ENCODE measurements at regions not wholly inside any gene's neighbourhood (a gene's known extent, or its start where the extent isn't known, plus 50 kb on each side); places are given as distances from the start of the nearest gene placed in this dataset.

GRCh38 chr10:76759681-76760080 is 877.9 kb downstream of the KCNMA1 start:
- ChIA-PET CTCF (no interaction called here), POLR2A (no interaction called here), RAD21 (ENCODE audit: low non-redundant PET in 1 of 2, low total read pairs in 2 of 2, uncharacterized antibody in 2 of 2, unreplicated experiment in 2 of 2) (no interaction called here)
- no peaks in the 10 kb centered on the region for H3K79me2 ChIP-seq (ENCODE audit: insufficient read depth, low read length)
- no peak overlapping the region for H2AFZ ChIP-seq (ENCODE audit: low read depth, low read length, poor library complexity, severe bottlenecking)
- H3K9me3 ChIP-seq (ENCODE audit: control insufficient read depth in 1 of 2, insufficient read depth in 1 of 2, low read depth in 1 of 2, low read length in 2 of 2), result no peaks in the 10 kb centered on the region
- no peak overlapping the region for H3K27ac ChIP-seq (ENCODE audit: low read depth, low read length)
- no peaks in the 10 kb centered on the region for H4K20me1 ChIP-seq (ENCODE audit: insufficient read depth)
- intact Hi-C loops (cut with micrococcal nuclease), result no loop called here
- no peak overlapping the region for H3K4me2 ChIP-seq (ENCODE audit: low read length)
- H3K9ac ChIP-seq (ENCODE audit: low read length), result no peak overlapping the region
- ATAC-seq, result no peak
- H3K27me3 ChIP-seq (ENCODE audit: insufficient read depth, low read length), result no peaks in the 10 kb centered on the region
- TF ChIP-seq ELF1 (IDR thresholded peaks at IDR 0.05; ENCODE audit: borderline replicate concordance, low read depth), result no peak
- TF ChIP-seq ZFX (IDR thresholded peaks at IDR 0.05), result no peak
- TF ChIP-seq REST (IDR thresholded peaks at IDR 0.05; ENCODE audit: low read depth), result no peak
- no peak for TF ChIP-seq ZNF274 (IDR thresholded peaks at IDR 0.05; ENCODE audit: low read depth, low read length)
- TF ChIP-seq POLR2AphosphoS5 (IDR thresholded peaks at IDR 0.05; ENCODE audit: low read depth, low read length), result no peak
- TF ChIP-seq YY1 (IDR thresholded peaks at IDR 0.05; ENCODE audit: extremely low read depth, insufficient replicate concordance, low read depth, low read length), result no peak
- TF ChIP-seq EGR1 (IDR thresholded peaks at IDR 0.05; ENCODE audit: low read depth), result no peak
- no peak for TF ChIP-seq FOSL1 (IDR thresholded peaks at IDR 0.05; ENCODE audit: low read depth)
- no peak for TF ChIP-seq EZH2 (IDR thresholded peaks at IDR 0.05)
- no peak for TF ChIP-seq CBX3 (IDR thresholded peaks at IDR 0.05; ENCODE audit: low read depth)
- no peak for TF ChIP-seq SRF (IDR thresholded peaks at IDR 0.05; ENCODE audit: low read depth)
- TF ChIP-seq ATF3 (IDR thresholded peaks at IDR 0.05), result no peak
- no peak for TF ChIP-seq EZH2phosphoT487 (IDR thresholded peaks at IDR 0.05; ENCODE audit: borderline replicate concordance)
- no peak for TF ChIP-seq SIN3A (IDR thresholded peaks at IDR 0.05; ENCODE audit: low read depth)
- no peak for TF ChIP-seq MAX (IDR thresholded peaks at IDR 0.05)
- TF ChIP-seq RAD21 (IDR thresholded peaks at IDR 0.05; ENCODE audit: low read depth), result no peak
- no peak for TF ChIP-seq TCF7L2 (IDR thresholded peaks at IDR 0.05; ENCODE audit: borderline replicate concordance, extremely low read depth, insufficient read depth, insufficient read length)
- BruUV-seq (replicated peaks), result no TSS peak
- H3K4me3 ChIP-seq (replicated peaks in 1 of 2; ENCODE audit: low read depth in 1 of 2, low read length in 2 of 2), result no peak overlapping the region
- DNase-seq (ENCODE audit: low read depth, low spot score), result no peak
- H3K36me3 ChIP-seq (ENCODE audit: control insufficient read depth in 1 of 2, insufficient read depth in 2 of 2, low read length in 2 of 2), result no peaks in the 10 kb centered on the region
- H3K4me1 ChIP-seq (ENCODE audit: control insufficient read depth in 1 of 2, insufficient read depth in 2 of 2, low read length in 2 of 2), result no peaks in the 10 kb centered on the region
- H3K9me2 ChIP-seq (ENCODE audit: insufficient read depth), result no peaks in the 10 kb centered on the region
